ENCODE measurements at regions not wholly inside any gene's neighbourhood (a gene's known extent, or its start where the extent isn't known, plus 50 kb on each side); places are given as distances from the start of the nearest gene placed in this dataset.

GRCh38 chr6:11947063-11947462 lies 65.0 kb upstream of the HIVEP1 start:
- Histone ChIP-seq H3K79me2 (ENCODE audit: control insufficient read depth, insufficient read depth, low read length) (no peaks in the 10 kb centered on the region), H3K9me3 (ENCODE audit: control extremely low read depth in 1 of 3, control insufficient read depth in 2 of 3, insufficient read depth in 1 of 3, low read length in 2 of 3) (no peaks in the 10 kb centered on the region), H3K36me3 (replicated peaks in 1 of 2; ENCODE audit: control extremely low read depth in 1 of 2, control insufficient read depth in 1 of 2, extremely low read depth in 1 of 2, insufficient read depth in 2 of 2, low read length in 1 of 2) (no peaks in the 10 kb centered on the region), H3K4me3 (ENCODE audit: control extremely low read depth in 1 of 5, extremely low read depth in 1 of 5, insufficient read depth in 1 of 5, low read depth in 2 of 5, low read length in 4 of 5) (no peak overlapping the region), H3K4me1 (ENCODE audit: control insufficient read depth in 2 of 2, insufficient read depth in 2 of 2, low read length in 2 of 2) (no peaks in the 10 kb centered on the region), H3K9ac (ENCODE audit: low read length) (no peak overlapping the region), H4K20me1 (ENCODE audit: control insufficient read depth, insufficient read depth, low read length, poor library complexity, severe bottlenecking) (no peaks in the 10 kb centered on the region), H3K27ac (ENCODE audit: low read length in 2 of 2) (no peak overlapping the region), H2AFZ (ENCODE audit: insufficient read depth, low read depth, low read length, poor library complexity, severe bottlenecking) (no peak overlapping the region), H3K4me2 (replicated peaks; ENCODE audit: low read depth, low read length, poor library complexity, severe bottlenecking) (no peak overlapping the region), H3K27me3 (replicated peaks in 1 of 4; ENCODE audit: control extremely low read depth in 1 of 4, control insufficient read depth in 3 of 4, insufficient read depth in 4 of 4, low read length in 3 of 4) (peaks cover 0 to 4% (median 0%) of the 10 kb centered on the region in 4 experiments)
- DNase-seq (peak; percentile 23), ATAC-seq (ENCODE audit: low read depth) (no peak)
- intact Hi-C loops (cut with micrococcal nuclease): loop anchor here (5.0 kb wide), 1 partner anchor 60 kb away; no protein-coding TSS in a partner anchor
- TF ChIP-seq, protein P1, sequence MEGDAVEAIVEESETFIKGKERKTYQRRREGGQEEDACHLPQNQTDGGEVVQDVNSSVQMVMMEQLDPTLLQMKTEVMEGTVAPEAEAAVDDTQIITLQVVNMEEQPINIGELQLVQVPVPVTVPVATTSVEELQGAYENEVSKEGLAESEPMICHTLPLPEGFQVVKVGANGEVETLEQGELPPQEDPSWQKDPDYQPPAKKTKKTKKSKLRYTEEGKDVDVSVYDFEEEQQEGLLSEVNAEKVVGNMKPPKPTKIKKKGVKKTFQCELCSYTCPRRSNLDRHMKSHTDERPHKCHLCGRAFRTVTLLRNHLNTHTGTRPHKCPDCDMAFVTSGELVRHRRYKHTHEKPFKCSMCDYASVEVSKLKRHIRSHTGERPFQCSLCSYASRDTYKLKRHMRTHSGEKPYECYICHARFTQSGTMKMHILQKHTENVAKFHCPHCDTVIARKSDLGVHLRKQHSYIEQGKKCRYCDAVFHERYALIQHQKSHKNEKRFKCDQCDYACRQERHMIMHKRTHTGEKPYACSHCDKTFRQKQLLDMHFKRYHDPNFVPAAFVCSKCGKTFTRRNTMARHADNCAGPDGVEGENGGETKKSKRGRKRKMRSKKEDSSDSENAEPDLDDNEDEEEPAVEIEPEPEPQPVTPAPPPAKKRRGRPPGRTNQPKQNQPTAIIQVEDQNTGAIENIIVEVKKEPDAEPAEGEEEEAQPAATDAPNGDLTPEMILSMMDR (IDR thresholded peaks at IDR 0.05): peak; percentile 41
- no peak for TF ChIP-seq EZH2 (IDR thresholded peaks at IDR 0.05; ENCODE audit: borderline replicate concordance, insufficient read depth, low read depth, low read length, poor library complexity, severe bottlenecking)
- Mint-ChIP-seq H3K9me3 (ENCODE audit: insufficient read depth) (peaks cover 2% of the 10 kb centered on the region), H3K27ac (no peak overlapping the region), H3K27me3 (peaks cover 6% of the 10 kb centered on the region), H3K4me1 (no peaks in the 10 kb centered on the region), H3K4me3 (no peak overlapping the region)
- CTCF ChIA-PET: interaction anchor here (0.9 to 1.6 kb wide), 2 partner anchors 9 to 287 kb away, joined by 3 to 5 read pairs; no protein-coding TSS in a partner anchor
- WGBS (ENCODE audit: insufficient coverage): 86% methylated on average over 1 of the region's 2 CpGs
- POLR2A ChIA-PET: no interaction called here

DNA sequence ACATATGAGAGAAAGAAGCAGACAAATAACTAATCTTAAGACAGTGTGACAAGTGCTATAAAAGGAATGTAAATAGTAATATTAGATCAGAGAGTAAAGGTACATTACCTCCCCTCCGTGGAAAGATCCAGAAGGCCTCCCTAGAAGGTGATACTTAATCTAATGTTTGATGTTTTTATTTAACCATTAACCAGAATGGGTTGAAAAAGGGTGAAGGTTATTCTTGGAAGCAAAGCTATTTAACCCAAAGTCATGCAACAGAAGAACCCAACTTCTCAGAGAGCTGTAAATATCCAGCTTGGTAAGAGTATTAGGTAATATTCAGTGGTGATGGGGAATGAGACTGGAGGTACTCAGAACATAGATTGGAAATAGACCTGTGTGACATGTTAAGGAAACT lies 68.0 kb upstream of the HIVEP1 start:
- TF ChIP-seq, protein P1 (IDR thresholded peaks at IDR 0.05): no peak
- no peak for TF ChIP-seq EZH2 (IDR thresholded peaks at IDR 0.05; ENCODE audit: borderline replicate concordance, insufficient read depth, low read depth, low read length, poor library complexity, severe bottlenecking)
- CTCF ChIA-PET: no interaction called here
- no CpG with 5 or more reads among the region's 1 CpG for WGBS (ENCODE audit: insufficient coverage)
- Mint-ChIP-seq H3K27me3 (peaks cover 7% of the 10 kb centered on the region), H3K27ac (no peak overlapping the region), H3K9me3 (ENCODE audit: insufficient read depth) (no peaks in the 10 kb centered on the region), H3K4me3 (no peak overlapping the region), H3K4me1 (no peaks in the 10 kb centered on the region)
- no peak overlapping the region for H3K27ac ChIP-seq (ENCODE audit: low read length in 2 of 2)
- H4K20me1 ChIP-seq (ENCODE audit: control insufficient read depth, insufficient read depth, low read length, poor library complexity, severe bottlenecking): no peaks in the 10 kb centered on the region
- no peaks in the 10 kb centered on the region for H3K9me3 ChIP-seq (ENCODE audit: control extremely low read depth in 1 of 3, control insufficient read depth in 2 of 3, insufficient read depth in 1 of 3, low read length in 2 of 3)
- H2AFZ ChIP-seq (ENCODE audit: insufficient read depth, low read depth, low read length, poor library complexity, severe bottlenecking): no peak overlapping the region
- H3K79me2 ChIP-seq (ENCODE audit: control insufficient read depth, insufficient read depth, low read length): no peaks in the 10 kb centered on the region
- ATAC-seq (ENCODE audit: low read depth) (no peak), DNase-seq (no peak)
- H3K36me3 ChIP-seq (replicated peaks in 1 of 2; ENCODE audit: control extremely low read depth in 1 of 2, control insufficient read depth in 1 of 2, extremely low read depth in 1 of 2, insufficient read depth in 2 of 2, low read length in 1 of 2): no peaks in the 10 kb centered on the region
- intact Hi-C loops (cut with micrococcal nuclease): no loop called here
- POLR2A ChIA-PET: no interaction called here
- H3K9ac ChIP-seq (ENCODE audit: low read length): no peak overlapping the region
- no peak overlapping the region for H3K4me2 ChIP-seq (replicated peaks; ENCODE audit: low read depth, low read length, poor library complexity, severe bottlenecking)
- H3K27me3 ChIP-seq (replicated peaks in 1 of 4; ENCODE audit: control extremely low read depth in 1 of 4, control insufficient read depth in 3 of 4, insufficient read depth in 4 of 4, low read length in 3 of 4): peaks cover 0 to 4% (median 0%) of the 10 kb centered on the region in 4 experiments
- H3K4me1 ChIP-seq (ENCODE audit: control insufficient read depth in 2 of 2, insufficient read depth in 2 of 2, low read length in 2 of 2): no peaks in the 10 kb centered on the region
- H3K4me3 ChIP-seq (ENCODE audit: control extremely low read depth in 1 of 5, extremely low read depth in 1 of 5, insufficient read depth in 1 of 5, low read depth in 2 of 5, low read length in 4 of 5): no peak overlapping the region
